GM12878 (cell line): ENCODE measurements at regions not wholly inside any gene's neighbourhood (a gene's known extent, or its start where the extent isn't known, plus 50 kb on each side); places are given as distances from the start of the nearest gene placed in this dataset.
"Not testable (repeated sequence)": the region's sequence is repeated elsewhere in the genome, so short reads cannot be mapped to it uniquely, and the experiment has no call there.

ENCODE experiments used
- ATAC-seq: fragments of 200-7000 bp; cut with Tn5 transposase; 3 replicates; pipeline ENCODE4 v1.9.1; 2020; ENCODE audit warnings: mild to moderate bottlenecking, moderate library complexity
- BruUV-seq: library from RNA; stranded (reverse); fragments of 400-500 nt; replicated peaks from 2 replicates; lab custom pipeline; 2021; lab: Mats Ljungman, UMichigan
- CTCF ChIA-PET: fragments of 300-600 bp; sonication (Branson Sonifier 250); formaldehyde crosslinking; extraction: SDS; loops from one replicate; lab custom pipeline; 2021; ENCODE audit warnings: inconsistent platforms; lab: Yijun Ruan, JAX
- POLR2A ChIA-PET: fragments of 350-600 bp; formaldehyde crosslinking; extraction: SDS; loops from one replicate; lab custom pipeline; 2021; ENCODE audit warnings: inconsistent platforms; lab: Charles Lee
- RAD21 ChIA-PET: fragments of 300-600 bp; sonication (Branson Sonifier 250); formaldehyde crosslinking; loops from one replicate; lab custom pipeline; 2023; ENCODE audit warnings: antibody characterized with exemption; ENCODE audit not compliant: unreplicated experiment; lab: Charles Lee
- SMC1A ChIA-PET: fragments of 300-600 bp; sonication (Branson Sonifier 250); formaldehyde crosslinking; loops from one replicate; lab custom pipeline; 2023; ENCODE audit not compliant: unreplicated experiment, uncharacterized antibody; lab: Charles Lee
- DNase-seq: peaks from one replicate; pipeline ENCODE4 v3.0.0-alpha.2; 2011; ENCODE audit warnings: low read depth, low spot score
- FAIRE-seq: peaks from 3 replicates; lab custom pipeline; 2011; peaks lifted over from hg19 to GRCh38; lab: Jason Lieb, UNC
- H2AFZ ChIP-seq: 2 replicates; pipeline ENCODE4 v1.6.0; 2011; ENCODE audit warnings: low read depth, low read length, control low read depth; ENCODE audit not compliant: control insufficient read depth
- H3K27ac ChIP-seq: 2 replicates; pipeline ENCODE4 v1.5.1; 2011; ENCODE audit warnings: control low read depth; ENCODE audit not compliant: control insufficient read depth, insufficient read depth
- H3K27me3 ChIP-seq, 2 experiments: replicated peaks in 1 of 2; 2 replicates each; pipeline versions ENCODE4 v1.6.0 to v1.6.1; 2011; ENCODE audit warnings: low read length in 1 of 2; ENCODE audit not compliant: control insufficient read depth in 2 of 2, insufficient read depth in 2 of 2
- H3K36me3 ChIP-seq, 2 experiments: 2 replicates each; pipeline ENCODE4 v1.5.1; 2011; ENCODE audit warnings: low read length in 1 of 2; ENCODE audit not compliant: control insufficient read depth in 2 of 2, insufficient read depth in 2 of 2
- H3K4me1 ChIP-seq: 2 replicates; pipeline ENCODE4 v1.6.1; 2011; ENCODE audit warnings: mild to moderate bottlenecking, low read length, moderate library complexity, mixed read lengths; ENCODE audit not compliant: control insufficient read depth, insufficient read depth
- H3K4me2 ChIP-seq: 2 replicates; pipeline ENCODE4 v1.6.0; 2011; ENCODE audit warnings: control low read depth; ENCODE audit not compliant: control insufficient read depth, insufficient read depth
- H3K4me3 ChIP-seq: fragments of 200-600 bp; sonication (generic); 2 replicates; pipeline ENCODE4 v1.5.1; 2016
- H3K79me2 ChIP-seq: 2 replicates; pipeline ENCODE4 v1.6.0; 2011; ENCODE audit warnings: low read length; ENCODE audit not compliant: control insufficient read depth, insufficient read depth
- H3K9ac ChIP-seq: 2 replicates; pipeline ENCODE4 v1.8.0; 2011; ENCODE audit warnings: low read length, control low read depth, mixed read lengths; ENCODE audit not compliant: control insufficient read depth, insufficient read depth
- H3K9me3 ChIP-seq: replicated peaks from 3 replicates; pipeline ENCODE4 v1.5.1; 2011; ENCODE audit warnings: mild to moderate bottlenecking, low read length; ENCODE audit not compliant: control insufficient read depth, insufficient read depth
- H4K20me1 ChIP-seq: 2 replicates; pipeline ENCODE4 v1.6.0; 2011; ENCODE audit not compliant: control insufficient read depth, insufficient read depth
- CUX1 ChIP-seq: IDR thresholded peaks from 2 replicates; pipeline ENCODE4 v1.6.1; 2012; ENCODE audit warnings: improper control_type of control experiment, low read depth, low read length; ENCODE audit not compliant: insufficient replicate concordance
- DPF2 ChIP-seq: fragments of 450-650 bp; IDR thresholded peaks from 2 replicates; pipeline ENCODE4 v1.6.1; 2017; ENCODE audit warnings: mild to moderate bottlenecking
- E2F8 ChIP-seq: fragments of 450-650 bp; IDR thresholded peaks from 2 replicates; pipeline ENCODE4 v1.6.1; 2018; ENCODE audit warnings: mild to moderate bottlenecking, low read depth, moderate library complexity; ENCODE audit not compliant: partially characterized antibody
- POU2F2 ChIP-seq: IDR thresholded peaks from 3 replicates; pipeline ENCODE4 v1.6.1; 2011; ENCODE audit warnings: low read depth, mild to moderate bottlenecking, low read length, borderline replicate concordance
- WGBS: methylation state at CpG from one replicate; pipeline ENCODE4 v1.1.6; 2016; ENCODE audit warnings: low lambda C conversion rate; ENCODE audit not compliant: insufficient replicate concordance, insufficient coverage; ENCODE audit errors: missing lambda C conversion rate; 5-methylcytosine and 5-hydroxymethylcytosine counted together
- in situ Hi-C: fragments of 300-500 bp; cut with MboI; formaldehyde crosslinking; loops from 9 replicates; pipeline ENCODE4 v1.14.3; 2018; ENCODE audit warnings: mixed read lengths
- intact Hi-C: fragments of 100-400 bp; cut with micrococcal nuclease; formaldehyde crosslinking; loops from one replicate; pipeline ENCODE4 v1.14.2; 2022; ENCODE audit not compliant: unreplicated experiment

GRCh38 chr5:42940853-42941252, 99.3 kb downstream of the ANXA2R start (continued):
- no peak for TF ChIP-seq CUX1
- no peak for TF ChIP-seq POU2F2
- no peak for TF ChIP-seq DPF2
- TF ChIP-seq E2F8, result no peak

GRCh38 chr5:42932011-42932410, 108.1 kb downstream of the ANXA2R start:
- CTCF ChIA-PET, H3K9ac ChIP-seq, ATAC-seq, H2AFZ ChIP-seq, FAIRE-seq, H3K9me3 ChIP-seq, H3K4me1 ChIP-seq, BruUV-seq, H3K36me3 ChIP-seq, POLR2A ChIA-PET, SMC1A ChIA-PET, RAD21 ChIA-PET, intact Hi-C loops, H3K4me2 ChIP-seq, H3K27me3 ChIP-seq, H3K79me2 ChIP-seq, in situ Hi-C loops, H3K4me3 ChIP-seq, H3K27ac ChIP-seq, H4K20me1 ChIP-seq, DNase-seq: not testable (repeated sequence)
- 70% methylated on average over 8 of the region's 8 CpGs for WGBS

- H3K79me2 ChIP-seq, DNase-seq, H3K4me2 ChIP-seq, RAD21 ChIA-PET, H3K9me3 ChIP-seq, H3K4me3 ChIP-seq, H3K36me3 ChIP-seq, POLR2A ChIA-PET, CTCF ChIA-PET, SMC1A ChIA-PET, H4K20me1 ChIP-seq, BruUV-seq, H2AFZ ChIP-seq, H3K27me3 ChIP-seq, H3K9ac ChIP-seq, H3K4me1 ChIP-seq, ATAC-seq, FAIRE-seq, H3K27ac ChIP-seq, intact Hi-C loops, in situ Hi-C loops: not testable (repeated sequence)
- WGBS, result 71% methylated on average over 9 of the region's 9 CpGs
Measured at GRCh38 chr5:42931451-42931850, 108.7 kb downstream of the ANXA2R start.
